Right hindlimb (tissue), 1 donor: ENCODE measurements at regions not wholly inside any gene's neighbourhood (a gene's known extent, or its start where the extent isn't known, plus 50 kb on each side); places are given as distances from the start of the nearest gene placed in this dataset.

ENCODE experiments used
- DNase-seq: peaks from one replicate; pipeline ENCODE4 v3.0.0-alpha.2; 2018

GRCh38 chr4:4735136-4735750 is 124.2 kb upstream of the MSX1 start:
- DNase-seq = no peak

GRCh38 chr4:4734425-4734824 is 125.0 kb upstream of the MSX1 start:
- no peak for DNase-seq

- DNase-seq = no peak
Observed at GRCh38 chr4:4733663-4734062, 125.8 kb upstream of the MSX1 start.

- peak; percentile 41 for DNase-seq
Observed at GRCh38 chr4:4730249-4730648, 129.2 kb upstream of the MSX1 start.

GRCh38 chr4:4729206-4729605 is 130.3 kb upstream of the MSX1 start:
- DNase-seq = no peak

- DNase-seq = no peak
Observed at GRCh38 chr4:4727536-4727935, 131.9 kb upstream of the MSX1 start.

GRCh38 chr4:4726051-4726450 is 133.4 kb upstream of the MSX1 start:
- DNase-seq = no peak

DNA sequence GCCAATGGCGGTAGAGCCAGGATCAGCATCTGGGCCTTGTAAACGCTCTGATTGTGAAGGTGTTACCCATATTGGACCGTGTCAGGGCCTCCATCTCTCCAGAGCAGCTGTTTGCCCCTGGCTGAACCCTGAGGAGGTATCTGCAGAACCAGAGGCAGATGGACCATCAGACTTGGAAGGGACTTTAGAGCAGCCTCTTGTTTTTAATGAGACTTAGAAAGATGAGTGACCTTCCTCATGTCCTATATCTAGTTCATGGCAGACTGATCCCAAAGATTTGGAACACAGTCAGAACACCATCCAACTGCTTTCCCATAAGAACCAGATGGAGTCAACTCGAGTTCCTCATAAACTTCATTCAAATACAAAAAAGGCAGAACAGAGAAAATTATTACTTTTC is 135.1 kb upstream of the MSX1 start:
- peak; percentile 35 for DNase-seq

DNA sequence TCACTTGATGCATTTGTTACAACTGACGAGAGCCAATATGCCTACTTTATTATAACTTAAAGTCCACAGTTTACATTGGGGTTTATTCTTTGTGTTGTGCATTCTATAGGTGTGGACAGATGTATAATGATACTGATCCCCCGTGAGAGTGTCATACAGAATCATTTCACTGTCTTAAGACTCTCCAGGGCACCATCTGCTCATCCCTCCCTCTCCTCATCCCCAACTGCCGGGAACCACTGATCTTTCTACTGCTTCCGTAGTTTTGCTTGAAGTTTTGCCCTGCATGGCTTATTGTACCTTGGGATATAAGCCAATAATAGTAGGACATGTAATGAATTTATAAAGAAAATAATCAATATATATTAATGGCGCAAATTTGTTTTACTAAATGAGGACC is 137.8 kb upstream of the MSX1 start:
- no peak for DNase-seq

- DNase-seq = no peak
Observed at GRCh38 chr4:4720646-4721045, 138.8 kb upstream of the MSX1 start.

DNA sequence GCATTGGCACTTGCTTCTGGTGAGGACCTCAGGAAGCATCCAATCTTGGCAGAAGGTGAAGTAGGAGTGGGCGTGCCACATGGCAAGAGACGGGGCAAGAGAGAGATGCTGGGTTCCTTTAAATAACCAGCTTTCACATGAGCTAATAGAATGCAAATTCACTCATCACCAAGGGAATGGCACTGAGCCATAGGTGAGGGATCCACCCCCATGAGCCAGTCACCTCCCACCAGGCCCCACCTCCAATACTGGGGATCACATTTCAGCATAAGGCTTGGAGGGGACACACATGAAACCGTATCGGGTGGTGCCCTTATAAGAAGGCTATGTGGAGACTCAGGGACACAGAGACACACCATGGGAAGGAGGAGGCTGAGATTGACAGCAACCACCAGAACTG is 140.0 kb upstream of the MSX1 start:
- DNase-seq = no peak

GRCh38 chr4:4717692-4718091 is 141.8 kb upstream of the MSX1 start:
- no peak for DNase-seq

DNA sequence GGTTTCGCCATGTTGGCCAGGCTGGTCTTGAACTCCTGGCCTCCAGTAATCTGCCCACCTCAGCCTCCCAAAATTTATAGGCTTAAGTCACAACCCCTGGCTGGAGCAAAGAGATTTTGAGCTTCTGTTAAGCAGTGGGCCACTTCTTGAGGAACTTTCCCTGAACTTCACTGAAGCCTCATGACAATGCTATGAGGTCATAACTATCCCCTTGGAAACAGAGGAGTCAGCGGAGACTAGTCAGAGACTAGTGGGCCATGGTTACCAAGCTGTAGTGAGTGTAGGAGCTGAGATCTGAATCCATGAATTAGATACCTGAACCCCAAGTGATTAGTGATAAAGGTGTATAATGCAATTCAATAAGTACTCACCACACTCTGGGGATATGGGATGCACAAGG is 145.1 kb upstream of the MSX1 start:
- no peak for DNase-seq

DNA sequence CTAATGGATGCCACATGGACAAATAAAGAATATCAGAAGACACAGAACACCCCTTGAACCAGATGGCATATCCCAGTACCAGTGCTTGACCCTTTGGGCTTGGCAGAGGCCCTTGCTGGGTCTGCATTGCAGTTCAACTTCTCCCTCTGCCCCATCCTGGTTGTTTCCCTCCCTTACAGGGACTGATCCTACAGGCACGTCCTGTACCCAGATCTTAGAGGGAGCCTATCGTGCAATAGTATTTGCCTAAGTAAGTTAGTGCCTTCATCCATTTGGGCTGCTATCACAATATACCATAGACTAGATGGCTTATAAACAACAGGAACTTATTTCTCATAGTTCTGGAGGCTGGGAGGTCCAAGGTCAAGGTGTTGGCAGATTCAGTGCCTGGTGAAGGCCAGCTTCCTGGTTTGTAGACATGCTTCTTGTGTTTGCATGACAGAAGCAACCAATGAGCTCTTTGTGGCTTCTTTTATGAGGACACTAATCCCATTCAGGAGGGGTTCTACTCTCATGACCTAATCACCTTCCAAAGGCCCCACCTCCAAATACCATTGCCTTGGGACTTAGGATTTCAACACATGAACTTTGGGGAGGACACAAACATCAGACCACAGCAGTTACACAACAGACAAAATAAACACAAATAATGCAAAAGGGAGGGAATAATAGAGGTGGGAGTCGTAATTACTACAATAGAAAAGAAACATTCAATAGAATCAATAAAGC is 146.5 kb upstream of the MSX1 start:
- no peak for DNase-seq

DNA sequence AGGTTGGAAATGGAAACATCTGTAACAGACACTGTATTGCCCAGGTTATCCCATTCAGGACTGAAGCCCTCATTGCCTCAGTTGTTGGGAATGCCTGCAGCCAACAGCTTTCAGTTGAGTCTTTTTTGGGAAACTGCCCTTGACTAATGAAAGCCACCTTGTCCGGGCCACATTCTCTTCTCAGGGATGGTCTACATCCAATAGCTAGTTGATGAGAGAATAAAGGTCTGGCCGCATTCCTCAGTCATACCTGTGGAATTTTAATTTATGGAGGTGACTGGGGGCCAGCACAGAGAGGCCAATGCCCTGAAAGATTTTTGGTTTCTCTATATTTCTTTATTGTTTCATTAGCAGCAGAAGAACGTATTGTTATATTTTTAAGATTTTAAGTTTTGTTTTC is 147.6 kb upstream of the MSX1 start:
- no peak for DNase-seq

- DNase-seq = no peak
Observed at GRCh38 chr4:4709736-4710135, 149.7 kb upstream of the MSX1 start.

GRCh38 chr4:4704267-4704666 is 155.2 kb upstream of the MSX1 start:
- no peak for DNase-seq

DNA sequence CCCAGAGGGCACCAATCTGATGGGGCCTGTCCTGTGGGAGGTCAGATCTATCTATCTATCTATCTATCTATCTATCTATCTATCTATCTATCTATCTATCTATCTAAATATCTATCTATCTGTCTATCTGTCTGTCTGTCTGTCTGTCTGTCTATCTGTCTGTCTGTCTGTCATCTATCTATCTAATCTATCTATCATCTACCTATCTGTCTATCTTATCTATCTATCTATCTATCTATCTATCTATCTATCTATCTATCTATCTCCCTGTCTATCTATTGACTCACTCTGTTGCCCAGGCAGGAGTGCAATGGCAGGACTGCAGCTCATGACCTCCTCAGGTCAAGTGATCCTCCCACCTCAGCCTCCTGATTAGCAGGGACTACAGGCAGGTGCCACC is 155.7 kb upstream of the STX18 start:
- no peak for DNase-seq

DNA sequence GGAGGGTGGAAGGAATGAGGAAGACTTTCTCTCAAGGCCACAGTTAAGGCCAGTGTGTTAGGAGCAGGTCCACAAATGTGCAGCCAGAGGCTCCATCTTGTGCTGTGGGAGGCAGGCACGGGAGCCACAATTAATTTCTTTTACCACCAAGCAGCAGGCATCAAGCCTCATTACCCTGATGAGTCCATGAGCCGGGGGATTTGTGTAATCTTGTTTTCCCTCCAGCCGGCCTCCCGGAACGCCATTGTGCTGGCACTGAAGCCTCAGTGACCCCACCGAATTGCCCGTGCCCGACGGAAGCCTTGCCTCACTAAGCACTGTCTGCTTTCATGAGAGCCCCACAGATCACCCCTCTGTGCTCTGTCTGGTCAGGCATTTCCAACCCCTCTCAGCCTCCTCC is 154.7 kb upstream of the STX18 start:
- no peak for DNase-seq

DNA sequence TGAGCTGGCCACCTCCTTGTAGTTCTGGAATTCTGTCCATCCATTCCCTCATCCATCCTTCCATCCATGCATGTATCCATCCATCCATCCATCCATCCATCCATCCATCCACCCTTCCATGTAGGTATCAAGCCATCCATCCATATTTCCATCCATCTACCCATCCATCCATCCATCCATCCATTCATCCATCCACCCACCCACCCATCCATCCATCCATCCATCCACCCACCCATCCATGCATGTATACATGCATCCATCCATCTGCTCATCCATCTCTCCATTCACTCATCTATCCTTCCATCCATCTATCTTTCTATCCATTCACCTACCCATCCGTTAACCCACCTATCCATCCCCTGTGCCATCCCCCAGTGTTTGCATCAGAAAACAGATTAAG is 153.6 kb upstream of the STX18 start:
- DNase-seq = no peak

GRCh38 chr4:4694827-4695226 is 153.0 kb upstream of the STX18 start:
- DNase-seq = no peak

DNA sequence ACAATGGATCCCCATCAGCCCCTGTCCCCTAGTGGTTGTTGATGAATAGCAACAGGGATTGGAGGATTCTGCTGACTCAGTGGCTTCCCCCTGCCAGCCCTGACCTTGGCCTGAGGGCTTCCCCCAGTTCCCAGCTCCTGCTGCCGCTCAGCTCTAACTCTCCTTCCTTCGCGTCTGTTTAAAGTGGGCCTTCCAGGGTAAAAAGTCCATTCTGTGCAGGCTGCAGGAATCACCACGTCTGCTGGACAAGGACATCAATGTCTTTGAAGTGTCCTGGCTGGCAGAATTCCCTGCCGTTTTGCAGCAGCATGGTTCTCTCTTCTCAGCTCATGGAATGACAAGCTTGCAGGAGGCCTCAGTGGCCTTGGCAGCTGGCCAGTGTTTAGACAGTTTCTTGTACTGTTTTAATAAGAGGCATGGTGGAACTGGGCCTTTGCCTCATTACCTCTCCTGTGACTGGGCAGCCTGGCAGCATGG is 152.5 kb upstream of the STX18 start:
- DNase-seq = peak; percentile 32

- no peak for DNase-seq
Observed at GRCh38 chr4:4693755-4694295, 152.0 kb upstream of the STX18 start.

GRCh38 chr4:4693258-4693657 is 151.4 kb upstream of the STX18 start:
- no peak for DNase-seq

- no peak for DNase-seq
Observed at GRCh38 chr4:4690854-4691253, 149.0 kb upstream of the STX18 start.
